ENCODE measurements at regions not wholly inside any gene's neighbourhood (a gene's known extent, or its start where the extent isn't known, plus 50 kb on each side); places are given as distances from the start of the nearest gene placed in this dataset.

DNA sequence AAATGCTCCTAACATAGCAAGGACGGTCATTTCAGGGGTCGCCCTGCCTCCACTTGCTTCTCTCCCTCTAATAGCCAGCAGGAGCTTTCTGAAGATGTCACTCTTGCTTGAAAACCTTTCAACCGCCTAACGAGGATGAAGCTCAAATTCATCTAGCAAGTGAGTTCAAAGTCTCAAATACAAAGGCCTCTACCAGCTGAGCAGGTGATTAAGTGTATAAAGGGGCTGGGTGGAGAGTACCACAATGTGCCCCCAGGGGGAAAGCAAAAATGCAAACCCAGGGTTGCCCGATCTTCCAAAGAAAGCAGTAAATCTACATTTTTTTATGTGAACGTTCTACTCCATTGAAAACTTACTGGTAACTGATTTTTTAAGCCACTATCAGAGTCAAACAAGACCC is 50.4 kb upstream of the GRIP2 start:
- Histone ChIP-seq H3K4me3 (no peak overlapping the region), H3K27ac (no peak overlapping the region), H3K9me3 (no peaks in the 10 kb centered on the region), H3K4me1 (peaks cover 0 to 4% (median 1%) of the 10 kb centered on the region in 6 donors), H3K36me3 (no peaks in the 10 kb centered on the region), H3K27me3 (replicated peaks in 1 of 7) (peaks cover 0 to 72% (median 0%) of the 10 kb centered on the region in 7 donors)
- intact Hi-C loops (cut with DNase I; ENCODE audit: low total_unique reads) = no loop called here
- WGBS, 5 donors = 53 to 71% (median 65%) methylated on average over 6 of the region's 6 CpGs
- no peak for TF ChIP-seq CTCF (IDR thresholded peaks at IDR 0.05 in 8 of 11, conservative IDR thresholded peaks at IDR 0.05 in 3 of 11)
- no peak for TF ChIP-seq POLR2AphosphoS5 (IDR thresholded peaks at IDR 0.05)
- no peak for TF ChIP-seq POLR2A (IDR thresholded peaks at IDR 0.05)
- no peak for DNase-seq

- H3K9me3 ChIP-seq = no peaks in the 10 kb centered on the region
- no peak overlapping the region for H3K27ac ChIP-seq
- intact Hi-C loops (cut with DNase I; ENCODE audit: low total_unique reads) = no loop called here
- DNase-seq = no peak
- peaks cover 0 to 12% (median 4%) of the 10 kb centered on the region in 6 donors for H3K4me1 ChIP-seq
- 74 to 91% (median 81%) methylated on average over 8 to 9 of the region's 9 CpGs for WGBS, 5 donors
- no peak for TF ChIP-seq POLR2AphosphoS5 (IDR thresholded peaks at IDR 0.05)
- no peak for TF ChIP-seq CTCF (IDR thresholded peaks at IDR 0.05 in 8 of 11, conservative IDR thresholded peaks at IDR 0.05 in 3 of 11)
- no peak for TF ChIP-seq POLR2A (IDR thresholded peaks at IDR 0.05)
- H3K27me3 ChIP-seq (replicated peaks in 1 of 7) = peaks cover 0 to 81% (median 0%) of the 10 kb centered on the region in 7 donors
- H3K36me3 ChIP-seq = no peaks in the 10 kb centered on the region
- no peak overlapping the region for H3K4me3 ChIP-seq
Measured at GRCh38 chr3:14592390-14592789, 52.2 kb upstream of the GRIP2 start.

DNA sequence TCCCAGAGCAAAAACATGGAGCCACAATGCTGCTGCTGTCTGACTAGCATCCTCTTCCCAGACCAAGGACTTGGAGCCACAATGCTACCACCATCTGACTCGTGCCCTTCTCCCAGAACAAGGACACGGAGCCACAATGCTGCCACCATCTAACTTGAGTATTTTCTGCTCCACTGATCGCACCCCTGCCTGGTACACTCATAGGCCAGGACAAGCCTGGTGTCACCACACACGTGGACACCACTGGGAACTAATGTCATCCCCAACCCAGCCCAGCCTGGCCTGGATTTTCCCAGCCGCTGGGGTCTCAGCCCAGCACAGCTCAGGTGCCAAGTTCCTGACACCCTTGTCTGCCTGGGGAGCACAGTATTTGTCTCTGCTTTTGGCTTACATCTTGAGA is 52.7 kb upstream of the GRIP2 start:
- Histone ChIP-seq H3K27me3 (replicated peaks in 1 of 7) (peaks cover 0 to 82% (median 0%) of the 10 kb centered on the region in 7 donors), H3K27ac (no peak overlapping the region), H3K36me3 (no peaks in the 10 kb centered on the region), H3K4me1 (peaks cover 0 to 12% (median 4%) of the 10 kb centered on the region in 6 donors), H3K9me3 (no peaks in the 10 kb centered on the region), H3K4me3 (no peak overlapping the region)
- TF ChIP-seq POLR2AphosphoS5 (IDR thresholded peaks at IDR 0.05) = no peak
- no peak for TF ChIP-seq POLR2A (IDR thresholded peaks at IDR 0.05)
- TF ChIP-seq CTCF (IDR thresholded peaks at IDR 0.05 in 8 of 11, conservative IDR thresholded peaks at IDR 0.05 in 3 of 11) = no peak
- DNase-seq = no peak
- WGBS, 5 donors = 74 to 90% (median 84%) methylated on average over 5 of the region's 5 CpGs
- intact Hi-C loops (cut with DNase I; ENCODE audit: low total_unique reads) = no loop called here

- Histone ChIP-seq H3K4me3 (no peak overlapping the region), H3K9me3 (peaks cover 0 to 3% (median 0%) of the 10 kb centered on the region in 8 donors), H3K4me1 (peaks cover 0 to 12% (median 4%) of the 10 kb centered on the region in 6 donors), H3K27ac (no peak overlapping the region), H3K36me3 (no peaks in the 10 kb centered on the region), H3K27me3 (replicated peaks in 1 of 7) (peaks cover 0 to 83% (median 0%) of the 10 kb centered on the region in 7 donors)
- no peak for DNase-seq
- intact Hi-C loops (cut with DNase I; ENCODE audit: low total_unique reads) = no loop called here
- TF ChIP-seq POLR2A (IDR thresholded peaks at IDR 0.05) (no peak), CTCF (IDR thresholded peaks at IDR 0.05 in 8 of 11, conservative IDR thresholded peaks at IDR 0.05 in 3 of 11) (no peak), POLR2AphosphoS5 (IDR thresholded peaks at IDR 0.05) (no peak)
- 53 to 71% (median 66%) methylated on average over 8 of the region's 8 CpGs for WGBS, 5 donors
Measured at GRCh38 chr3:14594234-14594633, 54.1 kb upstream of the GRIP2 start.

Measured in spleen (tissue), 11 donors.